GM18508 (cell line): ENCODE measurements at regions not wholly inside any gene's neighbourhood (a gene's known extent, or its start where the extent isn't known, plus 50 kb on each side); places are given as distances from the start of the nearest gene placed in this dataset.
"Not testable (repeated sequence)": the region's sequence is repeated elsewhere in the genome, so short reads cannot be mapped to it uniquely, and the experiment has no call there.

Source experiments
- ATAC-seq: cut with Tn5 transposase; IDR thresholded peaks from one replicate; pipeline ENCODE4 v1.9.1; 2021; ENCODE audit warnings: moderate number of reproducible peaks; ENCODE audit not compliant: insufficient read depth, unreplicated experiment

- no peak for ATAC-seq
Observed at GRCh38 chr9:71286146-71286545, 164.7 kb upstream of the TRPM3 start.

GRCh38 chr9:71285191-71285656 lies 163.8 kb upstream of the TRPM3 start:
- peak; percentile 85 for ATAC-seq

GRCh38 chr9:71282116-71282515 lies 160.7 kb upstream of the TRPM3 start:
- not testable (repeated sequence) for ATAC-seq

- ATAC-seq = no peak
Observed at GRCh38 chr9:71279151-71279739, 157.8 kb upstream of the TRPM3 start.

- no peak for ATAC-seq
Observed at GRCh38 chr9:71273613-71274012, 152.2 kb upstream of the TRPM3 start.

GRCh38 chr9:71271602-71272001 lies 150.2 kb upstream of the TRPM3 start:
- ATAC-seq = no peak

GRCh38 chr9:71270554-71270953 lies 149.1 kb upstream of the TRPM3 start:
- no peak for ATAC-seq

GRCh38 chr9:71269859-71270258 lies 148.4 kb upstream of the TRPM3 start:
- ATAC-seq = no peak

GRCh38 chr9:71268871-71269635 lies 147.6 kb upstream of the TRPM3 start:
- ATAC-seq = no peak

- ATAC-seq = no peak
Observed at GRCh38 chr9:71263451-71263850, 142.0 kb upstream of the TRPM3 start.

- ATAC-seq = not testable (repeated sequence)
Observed at GRCh38 chr9:71260419-71260818, 139.0 kb upstream of the TRPM3 start.

- no peak for ATAC-seq
Observed at GRCh38 chr9:71254592-71255277, 133.3 kb upstream of the TRPM3 start.

- ATAC-seq = no peak
Observed at GRCh38 chr9:71253011-71253410, 131.6 kb upstream of the TRPM3 start.

GRCh38 chr9:71250581-71250980 lies 129.2 kb upstream of the TRPM3 start:
- ATAC-seq = no peak

GRCh38 chr9:71249729-71250317 lies 128.4 kb upstream of the TRPM3 start:
- peak; percentile 93 for ATAC-seq

- ATAC-seq = no peak
Observed at GRCh38 chr9:71245651-71246050, 124.2 kb upstream of the TRPM3 start.

GRCh38 chr9:71243951-71244350 lies 122.5 kb upstream of the TRPM3 start:
- no peak for ATAC-seq

GRCh38 chr9:71242081-71242480 lies 120.7 kb upstream of the TRPM3 start:
- ATAC-seq = no peak

GRCh38 chr9:71237051-71237450 lies 115.6 kb upstream of the TRPM3 start:
- ATAC-seq = no peak

GRCh38 chr9:71233646-71234045 lies 112.2 kb upstream of the TRPM3 start:
- ATAC-seq = no peak

- ATAC-seq = no peak
Observed at GRCh38 chr9:71223953-71224538, 102.6 kb upstream of the TRPM3 start.
